Activated CD4-positive, alpha-beta T cell treated with anti-CD3 and anti-CD28 coated beads, Interleukin-2, Interleukin-4, amounts not matched to agents 100 ng/mL and 50 ng/mL, durations not matched to agents 16 hours and 8 hours (primary cell): ENCODE measurements at regions not wholly inside any gene's neighbourhood (a gene's known extent, or its start where the extent isn't known, plus 50 kb on each side); places are given as distances from the start of the nearest gene placed in this dataset.
"Not testable (repeated sequence)": the region's sequence is repeated elsewhere in the genome, so short reads cannot be mapped to it uniquely, and the experiment has no call there.

Experiments
- DNase-seq: peaks from one replicate; pipeline ENCODE4 v3.0.0-alpha.2; 2020; ENCODE audit warnings: low spot score

DNA sequence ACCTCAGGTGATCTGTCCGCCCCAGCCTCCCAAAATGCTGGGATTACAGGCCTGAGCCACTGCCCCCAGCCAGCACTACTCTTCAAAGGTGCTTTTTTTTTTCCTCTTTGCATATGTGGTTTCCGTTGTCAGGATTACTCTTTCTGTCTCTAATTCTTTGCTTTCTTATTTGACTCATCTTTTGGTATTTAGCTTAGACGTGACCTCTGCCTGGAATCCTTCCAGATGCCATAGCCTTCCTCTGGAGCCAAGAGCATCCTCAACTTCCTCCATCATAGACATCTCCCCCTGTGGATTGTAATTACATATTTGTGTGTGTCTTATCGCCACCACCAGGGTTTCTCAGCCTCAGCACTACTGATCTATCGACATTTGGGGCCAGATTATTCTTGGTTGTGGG is 84.4 kb upstream of the XYLT1 start:
- DNase-seq: no peak

DNA sequence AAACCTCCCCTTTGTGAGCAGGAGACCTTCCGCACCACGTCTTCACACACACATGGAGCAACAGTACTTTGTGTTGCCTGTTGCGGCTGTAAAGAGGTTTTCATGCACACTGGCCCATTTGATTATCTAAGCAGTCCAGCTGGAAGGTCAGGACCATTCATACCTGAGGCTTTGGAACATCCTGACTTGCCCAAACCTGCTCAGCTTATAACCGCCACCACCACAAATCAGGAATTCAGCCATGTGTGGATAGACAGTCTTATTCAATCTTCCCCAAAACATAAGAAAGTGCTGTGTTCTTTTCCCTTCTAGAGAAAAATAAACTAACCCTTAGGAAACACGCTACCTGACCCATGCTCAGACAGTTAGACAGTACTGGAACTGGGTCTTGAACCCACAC is 81.6 kb upstream of the XYLT1 start:
- DNase-seq: no peak

DNA sequence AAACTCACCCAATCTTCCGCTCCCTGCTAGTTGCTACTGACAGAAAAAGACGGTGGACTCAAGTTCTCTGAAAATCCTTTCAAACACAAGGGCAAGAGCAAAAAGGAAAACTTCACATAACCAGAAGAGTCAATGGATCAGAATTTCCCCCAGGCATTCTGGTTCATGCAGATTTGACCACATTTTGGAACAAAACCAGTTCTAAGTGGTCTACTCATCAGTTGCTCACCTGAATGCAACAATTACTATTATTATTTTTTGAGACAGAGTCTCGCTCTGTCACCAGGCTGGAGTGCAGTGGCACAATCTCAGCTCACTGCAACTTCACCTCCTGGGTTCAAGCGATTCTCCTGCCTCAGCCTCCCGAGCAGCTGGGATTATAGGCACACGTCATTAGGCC is 80.9 kb upstream of the XYLT1 start:
- not testable (repeated sequence) for DNase-seq

DNA sequence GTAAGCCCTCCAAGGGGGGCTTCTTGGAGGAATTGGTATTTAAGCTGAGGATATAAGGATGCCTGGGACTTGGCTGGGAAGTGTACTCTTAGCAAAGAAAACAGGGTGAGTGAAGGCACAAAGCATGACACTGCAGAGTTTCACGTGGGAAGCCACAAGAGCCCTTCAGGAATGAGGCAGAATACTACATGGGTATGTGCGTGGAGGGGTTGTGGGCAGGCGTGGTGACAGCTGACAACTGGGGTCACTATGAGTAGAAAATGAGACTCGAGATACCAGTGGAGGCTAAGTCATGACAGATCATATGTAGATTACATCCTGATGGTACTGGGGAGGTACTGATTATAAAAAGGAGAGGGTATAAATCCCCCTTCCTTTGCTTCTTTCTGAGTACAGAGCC is 78.1 kb upstream of the XYLT1 start:
- DNase-seq: no peak

DNA sequence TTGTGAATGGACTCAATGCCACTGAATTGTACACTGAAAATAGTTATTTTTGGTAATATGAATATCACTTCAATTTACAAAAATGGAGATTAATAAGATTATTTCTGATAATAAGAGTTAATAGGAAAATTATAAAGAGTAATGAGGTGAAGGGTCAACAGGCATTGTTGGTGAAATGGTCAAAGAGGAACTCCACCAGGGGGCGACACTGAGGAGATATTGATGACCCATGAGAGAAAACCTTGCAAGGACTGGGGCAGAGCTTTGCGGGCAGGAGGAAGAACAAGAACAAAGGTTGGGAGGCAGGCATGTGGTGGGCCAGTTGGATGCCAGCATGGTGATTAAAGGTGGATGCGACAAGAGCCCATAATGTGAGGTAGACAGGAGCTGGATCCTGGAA is 74.0 kb upstream of the XYLT1 start:
- DNase-seq: peak; percentile 8

DNA sequence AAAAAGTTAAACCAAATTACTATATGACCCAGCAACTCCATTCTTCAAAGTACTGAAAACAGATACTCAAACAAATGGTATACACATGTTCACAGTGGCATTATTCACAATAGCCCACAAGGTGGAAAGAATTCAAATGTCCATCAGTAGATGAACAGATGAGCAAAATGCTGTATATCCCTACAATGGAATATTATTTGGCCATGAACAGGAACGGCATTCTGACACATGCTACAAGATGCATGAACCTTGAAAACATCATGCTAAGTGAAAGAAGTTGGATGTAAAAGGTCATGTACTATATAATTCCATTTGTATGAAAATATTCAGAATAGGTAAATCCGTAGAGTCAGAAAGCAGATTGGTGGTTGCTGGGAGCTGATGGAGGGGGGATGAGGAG is 73.5 kb upstream of the XYLT1 start:
- no peak for DNase-seq

DNA sequence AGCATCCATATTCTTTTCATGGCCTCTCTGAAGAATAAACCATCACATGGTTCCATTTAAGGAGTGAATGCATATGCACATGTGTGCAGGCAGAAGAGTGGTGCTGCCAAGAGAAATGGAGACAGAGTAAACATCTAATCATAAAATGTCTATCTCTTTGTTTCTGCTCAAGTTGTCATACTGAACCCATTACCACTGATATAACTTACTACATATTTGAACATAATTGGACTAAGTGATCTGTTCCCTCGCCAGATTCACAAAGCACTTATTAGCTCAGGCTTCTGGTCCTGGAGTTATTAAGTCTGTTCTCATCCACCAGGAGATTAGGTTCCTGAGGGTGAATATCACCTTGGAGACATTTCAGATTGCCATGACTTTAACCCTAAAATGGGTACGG is 72.3 kb upstream of the XYLT1 start:
- DNase-seq: no peak

DNA sequence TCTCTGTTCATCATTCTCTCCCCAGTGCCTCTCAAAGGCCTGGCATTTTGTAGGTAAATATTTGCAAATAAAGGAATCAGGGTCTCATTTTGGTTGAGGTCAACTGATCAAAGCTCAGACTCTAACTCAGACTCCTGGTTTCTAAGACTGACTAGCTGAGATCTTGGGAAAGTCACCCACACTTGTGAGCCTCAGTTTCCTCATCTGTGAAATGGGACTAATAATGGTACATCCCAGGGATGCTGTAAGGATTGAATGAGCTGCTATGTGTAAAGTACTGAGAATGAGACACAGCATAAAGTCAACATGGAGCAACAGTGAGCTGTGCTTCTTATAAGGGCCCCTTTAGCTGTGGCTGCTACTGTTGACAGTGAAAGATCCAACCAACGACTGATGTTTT is 70.6 kb upstream of the XYLT1 start:
- no peak for DNase-seq

DNA sequence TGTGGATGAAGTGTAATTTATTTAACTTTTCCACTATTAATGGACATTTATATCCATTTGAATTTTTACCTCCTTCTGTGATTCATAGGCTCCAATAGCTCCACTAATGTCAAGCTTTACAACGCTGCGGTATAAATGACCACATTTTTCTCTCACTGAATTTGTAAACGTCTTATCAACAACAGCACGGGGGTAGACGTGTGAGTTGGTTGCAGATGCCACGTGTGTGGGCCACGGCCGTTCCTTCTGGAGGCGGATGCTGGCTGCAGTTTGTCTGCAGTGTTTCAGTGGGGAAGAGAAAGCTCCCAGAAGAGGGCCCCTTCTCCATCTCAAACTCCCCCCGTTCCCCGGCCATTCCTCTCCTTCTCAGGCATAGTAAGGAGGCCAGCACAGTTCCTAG is 68.2 kb upstream of the XYLT1 start:
- DNase-seq: no peak

DNA sequence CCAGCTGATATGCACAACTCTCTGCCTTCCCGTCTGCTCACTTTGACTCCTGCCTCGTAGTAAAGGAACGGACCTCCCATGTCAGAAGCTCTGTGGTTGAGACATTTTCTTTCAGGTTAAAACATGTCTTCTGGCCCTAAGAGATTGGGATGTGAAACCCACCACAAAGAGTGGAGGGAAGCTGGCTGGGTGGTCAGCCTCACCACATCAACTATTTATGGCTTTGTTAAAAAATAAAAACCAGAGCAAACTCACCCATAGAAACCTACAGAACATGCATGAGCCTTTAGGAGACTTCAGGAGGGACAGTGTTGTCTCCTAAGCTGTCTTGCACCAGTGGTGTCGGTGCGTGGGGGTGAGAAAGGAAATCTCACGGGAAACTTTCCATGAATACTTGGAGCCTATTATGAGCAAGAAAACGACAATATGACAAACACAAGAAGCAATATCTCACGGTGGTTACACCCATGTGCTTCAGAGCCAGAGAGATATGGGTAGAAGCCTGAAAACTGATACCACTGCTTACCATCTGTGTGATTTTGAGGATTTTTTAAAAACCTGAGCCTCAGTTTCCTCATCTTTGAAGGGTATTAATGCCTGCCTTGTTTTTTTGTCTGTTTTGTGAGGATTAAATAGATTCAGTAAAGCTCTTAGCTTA is 61.7 kb upstream of the XYLT1 start:
- no peak for DNase-seq

DNA sequence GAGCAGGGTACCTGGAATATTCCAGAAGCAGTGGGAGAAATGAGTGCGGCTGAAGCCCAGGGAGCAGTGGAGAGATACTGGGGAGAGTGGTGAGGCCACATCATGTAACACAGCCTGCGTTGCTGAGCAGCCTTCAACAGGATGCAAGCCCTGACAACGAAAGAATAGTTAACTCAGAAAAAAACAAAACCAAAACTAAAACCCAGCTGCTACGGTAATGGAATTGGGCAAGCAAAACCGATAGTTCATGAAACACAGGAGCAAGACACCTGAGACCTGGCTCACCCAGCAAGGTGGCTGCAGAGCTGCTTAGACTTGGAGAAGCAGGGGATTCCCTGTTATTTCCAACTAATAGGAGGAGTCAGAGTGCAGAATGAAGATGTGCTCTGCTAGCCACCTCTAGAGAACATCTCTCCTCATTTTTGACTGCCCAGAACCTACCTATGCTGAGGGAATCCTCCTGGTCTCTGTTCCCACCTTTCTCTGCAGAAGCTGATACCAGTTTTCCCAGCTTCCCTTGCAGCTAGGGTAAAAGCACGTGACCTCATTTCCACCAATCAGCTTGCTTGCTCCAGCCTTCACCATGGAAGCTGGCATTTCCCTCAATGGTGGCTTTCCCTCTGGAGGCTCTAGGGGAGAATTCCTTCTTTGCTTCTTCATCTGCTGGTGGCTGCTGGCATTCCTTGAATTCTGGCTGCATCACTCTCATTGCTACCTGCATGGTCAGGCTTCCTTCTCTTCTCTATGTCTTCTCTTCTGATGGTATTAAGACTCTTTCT is 59.4 kb upstream of the XYLT1 start:
- peak; percentile 38 for DNase-seq

DNA sequence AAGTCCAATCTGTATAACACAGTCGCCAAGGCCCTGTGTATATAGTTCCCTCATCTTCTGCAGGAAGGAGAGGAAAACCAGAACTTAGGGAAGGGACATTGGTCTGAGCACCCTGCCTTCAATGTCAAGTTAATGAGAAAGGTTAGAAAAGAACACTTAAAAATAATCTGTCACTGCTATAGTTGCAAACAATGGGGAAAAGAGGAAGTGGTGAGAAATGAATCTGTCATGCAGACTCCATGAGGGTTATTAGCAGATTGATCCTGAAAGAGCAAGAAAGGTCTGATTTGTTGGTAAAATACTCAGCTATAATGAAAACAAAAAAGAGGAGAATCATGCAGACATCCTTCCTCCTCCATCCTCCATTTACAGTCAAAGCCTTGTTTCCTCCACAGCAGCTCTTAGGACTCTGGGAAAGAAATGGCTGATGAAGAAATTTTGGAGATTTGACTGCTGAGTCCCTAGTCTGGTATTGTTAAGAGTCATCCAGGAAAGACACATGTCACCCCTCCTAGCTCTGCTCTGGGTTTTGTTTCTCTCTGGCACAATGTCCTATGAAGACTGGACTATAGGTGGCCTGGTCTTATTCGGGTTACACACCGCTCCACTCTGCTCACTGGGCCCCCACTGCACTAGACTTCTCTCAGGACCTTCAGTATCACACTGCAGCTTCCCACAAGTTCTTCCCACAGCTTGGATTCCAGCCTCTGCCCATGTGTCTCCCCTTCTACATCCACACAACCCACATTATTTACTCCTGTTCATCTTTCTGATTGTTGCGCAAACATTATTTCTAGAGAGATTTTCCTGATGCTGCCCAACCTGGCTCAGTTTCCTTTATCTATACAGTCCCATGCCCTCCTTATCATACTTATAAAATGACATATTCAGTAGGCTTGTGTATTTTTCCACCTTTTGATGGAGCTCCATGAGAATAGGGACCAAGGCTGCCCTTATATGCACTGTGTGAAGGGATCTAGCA is 56.5 kb upstream of the XYLT1 start:
- no peak for DNase-seq

DNA sequence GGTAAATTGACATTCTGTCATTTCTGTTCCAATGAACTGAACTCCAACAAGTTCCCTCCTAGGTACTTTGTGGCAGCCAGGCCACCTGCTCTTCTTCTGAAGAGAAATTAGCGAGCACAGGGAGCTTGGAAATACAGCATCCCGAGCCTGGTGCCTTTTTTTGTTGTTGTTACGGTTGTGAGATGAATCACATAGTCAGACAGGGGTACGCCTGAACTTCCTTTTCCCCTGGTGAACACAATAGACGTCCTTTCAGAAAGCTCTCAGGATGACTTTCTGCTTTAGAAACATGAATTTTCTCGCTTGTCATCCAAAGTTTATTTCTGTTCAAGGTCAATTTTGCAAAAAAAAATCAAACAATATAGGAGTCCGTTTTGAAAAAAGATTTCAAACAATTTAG is 53.9 kb upstream of the XYLT1 start:
- DNase-seq: no peak

DNA sequence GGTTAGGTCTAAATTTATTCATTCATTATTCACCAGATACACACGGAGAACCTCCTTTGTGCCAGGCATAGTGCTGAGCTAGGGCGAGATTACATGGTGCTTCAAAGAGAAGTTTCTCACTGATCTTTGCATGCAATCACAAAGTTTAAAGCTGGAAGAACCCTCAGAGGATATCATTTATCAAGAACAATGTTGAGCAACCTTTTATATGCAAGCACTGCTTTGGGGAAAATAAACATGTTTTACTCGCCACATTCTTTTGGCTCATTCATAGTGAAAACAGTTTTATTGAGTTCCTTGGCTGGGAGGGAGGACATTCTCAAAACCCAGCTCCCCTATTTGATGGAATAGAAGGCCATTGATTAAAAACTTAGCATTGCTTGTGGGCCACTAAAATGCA is 49.8 kb upstream of the XYLT1 start:
- no peak for DNase-seq
